NCI-H748 treated with DMSO at 0.1 percent for 48 hours (cell line): ENCODE measurements at regions not wholly inside any gene's neighbourhood (a gene's known extent, or its start where the extent isn't known, plus 50 kb on each side); places are given as distances from the start of the nearest gene placed in this dataset.
A peak's percentile ranks its signal among the peaks of the same experiment; 100 is the strongest.
"Not testable (repeated sequence)": the region's sequence is repeated elsewhere in the genome, so short reads cannot be mapped to it uniquely, and the experiment has no call there.

ENCODE experiments used
- DNase-seq: peaks from one replicate; lab custom pipeline; 2025; lab: John Stamatoyannopoulos, UW

GRCh38 chr21:18114810-18115209, 129.8 kb upstream of the CHODL start:
- DNase-seq = no peak

GRCh38 chr21:18104802-18105201, 139.8 kb upstream of the CHODL start:
- DNase-seq = no peak

- DNase-seq = not testable (repeated sequence)
Observed at GRCh38 chr21:18096413-18096812, 148.2 kb upstream of the CHODL start.

- DNase-seq = no peak
Observed at GRCh38 chr21:18089786-18090185, 154.8 kb upstream of the CHODL start.

- no peak for DNase-seq
Observed at GRCh38 chr21:18070392-18070791, 174.2 kb upstream of the CHODL start.

- no peak for DNase-seq
Observed at GRCh38 chr21:18069875-18070274, 174.8 kb upstream of the CHODL start.

GRCh38 chr21:18060402-18060801, 184.2 kb upstream of the CHODL start:
- DNase-seq = no peak

GRCh38 chr21:18058731-18059398, 185.8 kb upstream of the CHODL start:
- no peak for DNase-seq

- DNase-seq = no peak
Observed at GRCh38 chr21:18053151-18053550, 191.5 kb upstream of the CHODL start.

- no peak for DNase-seq
Observed at GRCh38 chr21:18049461-18049860, 195.2 kb upstream of the CHODL start.

GRCh38 chr21:18041012-18041411, 203.6 kb upstream of the CHODL start:
- DNase-seq = peak; percentile 78

- no peak for DNase-seq
Observed at GRCh38 chr21:18030248-18030647, 211.1 kb upstream of the C21orf91 start.

- DNase-seq = no peak
Observed at GRCh38 chr21:18026359-18026758, 207.2 kb upstream of the C21orf91 start.

- no peak for DNase-seq
Observed at GRCh38 chr21:18023711-18024110, 204.6 kb upstream of the C21orf91 start.

GRCh38 chr21:18023157-18023556, 204.0 kb upstream of the C21orf91 start:
- DNase-seq = no peak

GRCh38 chr21:18007121-18007520, 188.0 kb upstream of the C21orf91 start:
- DNase-seq = peak; percentile 13

GRCh38 chr21:18006691-18007090, 187.5 kb upstream of the C21orf91 start:
- DNase-seq = no peak

- no peak for DNase-seq
Observed at GRCh38 chr21:18002393-18002792, 183.2 kb upstream of the C21orf91 start.

GRCh38 chr21:18000981-18001686, 182.0 kb upstream of the C21orf91 start:
- DNase-seq = no peak

GRCh38 chr21:17998599-17998998, 179.4 kb upstream of the C21orf91 start:
- DNase-seq = not testable (repeated sequence)

- no peak for DNase-seq
Observed at GRCh38 chr21:17989780-17990179, 170.6 kb upstream of the C21orf91 start.

GRCh38 chr21:17988102-17988437, 168.9 kb upstream of the C21orf91 start:
- DNase-seq = no peak

GRCh38 chr21:17987382-17988101, 168.4 kb upstream of the C21orf91 start:
- DNase-seq = peak; percentile 69
